Activated T-helper 1 cell treated with anti-CD3 and anti-CD28 coated beads, Interleukin-12 subunit alpha, Interleukin-12 subunit beta, Interleukin-2, Interleukin-4 antibody, amounts not matched to agents 30 ng/mL and 10 ng/mL and 1 ng/mL, durations not matched to agents 14 hours and 24 hours and 36 hours (primary cell): ENCODE measurements at regions not wholly inside any gene's neighbourhood (a gene's known extent, or its start where the extent isn't known, plus 50 kb on each side); places are given as distances from the start of the nearest gene placed in this dataset.

Experiments used
- DNase-seq: peaks from one replicate; pipeline ENCODE4 v3.0.0; 2021; ENCODE audit warnings: low spot score
- H3K27ac Mint-ChIP-seq: one replicate; pipeline ENCODE4 v1.8.0; 2021; ENCODE audit warnings: mild to moderate bottlenecking, mixed read lengths
- H3K27me3 Mint-ChIP-seq: one replicate; pipeline ENCODE4 v1.8.0; 2022; ENCODE audit warnings: mild to moderate bottlenecking, moderate library complexity, mixed read lengths; ENCODE audit not compliant: insufficient read depth
- H3K36me3 Mint-ChIP-seq: one replicate; pipeline ENCODE4 v1.8.0; 2021; ENCODE audit warnings: low read depth, mixed read lengths
- H3K4me1 Mint-ChIP-seq: one replicate; pipeline ENCODE4 v1.8.0; 2021; ENCODE audit warnings: low read depth, mixed read lengths
- H3K4me3 Mint-ChIP-seq: one replicate; pipeline ENCODE4 v1.8.0; 2021; ENCODE audit warnings: mild to moderate bottlenecking, moderate library complexity, mixed read lengths
- H3K9me3 Mint-ChIP-seq: one replicate; pipeline ENCODE4 v1.8.0; 2021; ENCODE audit warnings: mixed read lengths
- intact Hi-C: fragments of 100-400 bp; cut with micrococcal nuclease; formaldehyde crosslinking; loops from one replicate; pipeline ENCODE4 v1.15.1; 2024

GRCh38 chr2:164060031-164060430 lies 324.2 kb upstream of the FIGN start:
- H3K4me1 Mint-ChIP-seq = no peaks in the 10 kb centered on the region
- intact Hi-C loops = no loop called here
- no peak overlapping the region for H3K4me3 Mint-ChIP-seq
- H3K27ac Mint-ChIP-seq = no peak overlapping the region
- DNase-seq = no peak
- H3K36me3 Mint-ChIP-seq = no peaks in the 10 kb centered on the region
- H3K27me3 Mint-ChIP-seq = no peaks in the 10 kb centered on the region
- H3K9me3 Mint-ChIP-seq = no peaks in the 10 kb centered on the region

- intact Hi-C loops = no loop called here
- no peaks in the 10 kb centered on the region for H3K4me1 Mint-ChIP-seq
- no peaks in the 10 kb centered on the region for H3K9me3 Mint-ChIP-seq
- no peak overlapping the region for H3K27ac Mint-ChIP-seq
- no peaks in the 10 kb centered on the region for H3K36me3 Mint-ChIP-seq
- no peak for DNase-seq
- H3K27me3 Mint-ChIP-seq = no peaks in the 10 kb centered on the region
- no peak overlapping the region for H3K4me3 Mint-ChIP-seq
These were observed 319.8 kb upstream of the FIGN start for GRCh38 chr2:164055623-164056022.

- H3K36me3 Mint-ChIP-seq = no peaks in the 10 kb centered on the region
- intact Hi-C loops = no loop called here
- H3K9me3 Mint-ChIP-seq = no peaks in the 10 kb centered on the region
- H3K27ac Mint-ChIP-seq = no peak overlapping the region
- H3K4me1 Mint-ChIP-seq = no peaks in the 10 kb centered on the region
- no peak overlapping the region for H3K4me3 Mint-ChIP-seq
- no peaks in the 10 kb centered on the region for H3K27me3 Mint-ChIP-seq
- no peak for DNase-seq
These were observed 318.8 kb upstream of the FIGN start for GRCh38 chr2:164054651-164055050.

- H3K4me3 Mint-ChIP-seq = no peak overlapping the region
- H3K4me1 Mint-ChIP-seq = no peaks in the 10 kb centered on the region
- H3K27ac Mint-ChIP-seq = no peak overlapping the region
- no peaks in the 10 kb centered on the region for H3K9me3 Mint-ChIP-seq
- intact Hi-C loops = no loop called here
- no peaks in the 10 kb centered on the region for H3K36me3 Mint-ChIP-seq
- H3K27me3 Mint-ChIP-seq = no peaks in the 10 kb centered on the region
- no peak for DNase-seq
These were observed 317.2 kb upstream of the FIGN start for GRCh38 chr2:164053021-164053420.

- no peaks in the 10 kb centered on the region for H3K36me3 Mint-ChIP-seq
- DNase-seq = no peak
- H3K4me1 Mint-ChIP-seq = no peaks in the 10 kb centered on the region
- H3K4me3 Mint-ChIP-seq = no peak overlapping the region
- no peak overlapping the region for H3K27ac Mint-ChIP-seq
- no peaks in the 10 kb centered on the region for H3K9me3 Mint-ChIP-seq
- intact Hi-C loops = no loop called here
- no peaks in the 10 kb centered on the region for H3K27me3 Mint-ChIP-seq
These were observed 316.2 kb upstream of the FIGN start for GRCh38 chr2:164052006-164052405.

GRCh38 chr2:164048729-164049128 lies 312.9 kb upstream of the FIGN start:
- no peak overlapping the region for H3K27ac Mint-ChIP-seq
- DNase-seq = no peak
- intact Hi-C loops = no loop called here
- no peaks in the 10 kb centered on the region for H3K27me3 Mint-ChIP-seq
- no peaks in the 10 kb centered on the region for H3K4me1 Mint-ChIP-seq
- no peaks in the 10 kb centered on the region for H3K36me3 Mint-ChIP-seq
- H3K9me3 Mint-ChIP-seq = no peaks in the 10 kb centered on the region
- H3K4me3 Mint-ChIP-seq = no peak overlapping the region

- H3K9me3 Mint-ChIP-seq = no peaks in the 10 kb centered on the region
These were observed 310.2 kb upstream of the FIGN start for GRCh38 chr2:164046040-164046439.

GRCh38 chr2:164044622-164045021 lies 308.8 kb upstream of the FIGN start:
- intact Hi-C loops = no loop called here
- no peaks in the 10 kb centered on the region for H3K27me3 Mint-ChIP-seq
- H3K27ac Mint-ChIP-seq = no peak overlapping the region
- no peak for DNase-seq
- no peaks in the 10 kb centered on the region for H3K9me3 Mint-ChIP-seq
- no peaks in the 10 kb centered on the region for H3K4me1 Mint-ChIP-seq
- H3K4me3 Mint-ChIP-seq = no peak overlapping the region
- H3K36me3 Mint-ChIP-seq = no peaks in the 10 kb centered on the region

More at GRCh38 chr2:164046040-164046439, 310.2 kb upstream of the FIGN start:
- H3K36me3 Mint-ChIP-seq = no peaks in the 10 kb centered on the region
- DNase-seq = no peak
- H3K4me1 Mint-ChIP-seq = no peaks in the 10 kb centered on the region
- intact Hi-C loops = no loop called here
- no peak overlapping the region for H3K4me3 Mint-ChIP-seq
- H3K27ac Mint-ChIP-seq = no peak overlapping the region
- H3K27me3 Mint-ChIP-seq = no peaks in the 10 kb centered on the region

- Mint-ChIP-seq H3K27ac (no peak overlapping the region), H3K4me1 (no peaks in the 10 kb centered on the region), H3K9me3 (no peaks in the 10 kb centered on the region), H3K36me3 (no peaks in the 10 kb centered on the region), H3K4me3 (no peak overlapping the region), H3K27me3 (no peaks in the 10 kb centered on the region)
- intact Hi-C loops = no loop called here
- DNase-seq = no peak
These were observed 303.5 kb upstream of the FIGN start for GRCh38 chr2:164039270-164039669.

- no peak overlapping the region for H3K27ac Mint-ChIP-seq
- H3K9me3 Mint-ChIP-seq = no peaks in the 10 kb centered on the region
- no peak overlapping the region for H3K4me3 Mint-ChIP-seq
- DNase-seq = no peak
- no peaks in the 10 kb centered on the region for H3K27me3 Mint-ChIP-seq
- intact Hi-C loops = no loop called here
- H3K4me1 Mint-ChIP-seq = no peaks in the 10 kb centered on the region
- no peaks in the 10 kb centered on the region for H3K36me3 Mint-ChIP-seq
These were observed 297.2 kb upstream of the FIGN start for GRCh38 chr2:164032995-164033394.

- no peaks in the 10 kb centered on the region for H3K27me3 Mint-ChIP-seq
- H3K27ac Mint-ChIP-seq = no peak overlapping the region
- H3K4me3 Mint-ChIP-seq = no peak overlapping the region
- intact Hi-C loops = no loop called here
- no peaks in the 10 kb centered on the region for H3K9me3 Mint-ChIP-seq
- DNase-seq = no peak
- no peaks in the 10 kb centered on the region for H3K4me1 Mint-ChIP-seq
- H3K36me3 Mint-ChIP-seq = no peaks in the 10 kb centered on the region
These were observed 294.8 kb upstream of the FIGN start for GRCh38 chr2:164030623-164031022.

GRCh38 chr2:164028814-164029534 lies 293.2 kb upstream of the FIGN start:
- no peaks in the 10 kb centered on the region for H3K9me3 Mint-ChIP-seq
- no peaks in the 10 kb centered on the region for H3K4me1 Mint-ChIP-seq
- intact Hi-C loops = no loop called here
- no peak for DNase-seq
- H3K36me3 Mint-ChIP-seq = no peaks in the 10 kb centered on the region
- H3K4me3 Mint-ChIP-seq = no peak overlapping the region
- no peaks in the 10 kb centered on the region for H3K27me3 Mint-ChIP-seq
- H3K27ac Mint-ChIP-seq = no peak overlapping the region

- intact Hi-C loops = no loop called here
- Mint-ChIP-seq H3K4me3 (no peak overlapping the region), H3K27me3 (no peaks in the 10 kb centered on the region), H3K36me3 (no peaks in the 10 kb centered on the region), H3K9me3 (peaks cover 7% of the 10 kb centered on the region), H3K27ac (no peak overlapping the region), H3K4me1 (no peaks in the 10 kb centered on the region)
- DNase-seq = no peak
These were observed 288.6 kb upstream of the FIGN start for GRCh38 chr2:164024396-164024795.

- Mint-ChIP-seq H3K27me3 (no peaks in the 10 kb centered on the region), H3K36me3 (no peaks in the 10 kb centered on the region), H3K9me3 (peaks cover 7% of the 10 kb centered on the region), H3K4me1 (no peaks in the 10 kb centered on the region), H3K4me3 (no peak overlapping the region), H3K27ac (no peak overlapping the region)
- intact Hi-C loops = no loop called here
- no peak for DNase-seq
These were observed 288.1 kb upstream of the FIGN start for GRCh38 chr2:164023896-164024295.
